Loucy (cell line): ENCODE measurements at regions not wholly inside any gene's neighbourhood (a gene's known extent, or its start where the extent isn't known, plus 50 kb on each side); places are given as distances from the start of the nearest gene placed in this dataset.

Experiments used
- EZH2phosphoT487 ChIP-seq: fragments of 200-600 bp; IDR thresholded peaks from 2 replicates; pipeline ENCODE4 v1.6.1; 2018; ENCODE audit warnings: antibody characterized with exemption, mild to moderate bottlenecking, moderate library complexity, borderline replicate concordance
- TF ChIP-seq, protein P1 (sequence below): fragments of 200-600 bp; sonication (generic); conservative IDR thresholded peaks from 2 replicates; pipeline ENCODE4 v1.5.1; 2014; ENCODE audit warnings: mild to moderate bottlenecking, antibody characterized with exemption, low read length

DNA sequence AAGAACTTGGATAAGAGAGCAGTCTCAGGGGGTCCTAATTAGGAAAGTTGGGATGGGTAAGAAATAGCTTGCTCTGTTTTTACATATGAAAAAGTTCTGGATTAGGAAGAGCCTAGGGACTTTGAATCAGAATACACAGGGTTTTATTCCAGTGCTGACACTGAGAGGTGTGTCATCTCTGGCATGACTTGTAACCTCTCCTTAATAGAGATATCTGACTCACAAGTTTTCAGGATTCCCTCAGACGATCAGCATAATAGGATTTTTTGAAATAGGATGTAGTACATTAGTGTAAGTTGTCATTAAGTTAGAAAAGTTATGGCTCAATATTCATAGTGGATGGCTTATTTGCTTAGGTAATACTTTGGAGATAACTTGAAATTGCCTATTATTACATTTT is 555.2 kb upstream of the MIR17HG start:
- TF ChIP-seq, protein P1, sequence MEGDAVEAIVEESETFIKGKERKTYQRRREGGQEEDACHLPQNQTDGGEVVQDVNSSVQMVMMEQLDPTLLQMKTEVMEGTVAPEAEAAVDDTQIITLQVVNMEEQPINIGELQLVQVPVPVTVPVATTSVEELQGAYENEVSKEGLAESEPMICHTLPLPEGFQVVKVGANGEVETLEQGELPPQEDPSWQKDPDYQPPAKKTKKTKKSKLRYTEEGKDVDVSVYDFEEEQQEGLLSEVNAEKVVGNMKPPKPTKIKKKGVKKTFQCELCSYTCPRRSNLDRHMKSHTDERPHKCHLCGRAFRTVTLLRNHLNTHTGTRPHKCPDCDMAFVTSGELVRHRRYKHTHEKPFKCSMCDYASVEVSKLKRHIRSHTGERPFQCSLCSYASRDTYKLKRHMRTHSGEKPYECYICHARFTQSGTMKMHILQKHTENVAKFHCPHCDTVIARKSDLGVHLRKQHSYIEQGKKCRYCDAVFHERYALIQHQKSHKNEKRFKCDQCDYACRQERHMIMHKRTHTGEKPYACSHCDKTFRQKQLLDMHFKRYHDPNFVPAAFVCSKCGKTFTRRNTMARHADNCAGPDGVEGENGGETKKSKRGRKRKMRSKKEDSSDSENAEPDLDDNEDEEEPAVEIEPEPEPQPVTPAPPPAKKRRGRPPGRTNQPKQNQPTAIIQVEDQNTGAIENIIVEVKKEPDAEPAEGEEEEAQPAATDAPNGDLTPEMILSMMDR: no peak
- no peak for TF ChIP-seq EZH2phosphoT487
